IPS-NIHi11 (cell line): ENCODE measurements at regions not wholly inside any gene's neighbourhood (a gene's known extent, or its start where the extent isn't known, plus 50 kb on each side); places are given as distances from the start of the nearest gene placed in this dataset.
"Not testable (repeated sequence)": the region's sequence is repeated elsewhere in the genome, so short reads cannot be mapped to it uniquely, and the experiment has no call there.

Experiments
- DNase-seq: peaks from one replicate; pipeline ENCODE4 v3.0.0; 2012; ENCODE audit warnings: mixed read lengths, low spot score

DNA sequence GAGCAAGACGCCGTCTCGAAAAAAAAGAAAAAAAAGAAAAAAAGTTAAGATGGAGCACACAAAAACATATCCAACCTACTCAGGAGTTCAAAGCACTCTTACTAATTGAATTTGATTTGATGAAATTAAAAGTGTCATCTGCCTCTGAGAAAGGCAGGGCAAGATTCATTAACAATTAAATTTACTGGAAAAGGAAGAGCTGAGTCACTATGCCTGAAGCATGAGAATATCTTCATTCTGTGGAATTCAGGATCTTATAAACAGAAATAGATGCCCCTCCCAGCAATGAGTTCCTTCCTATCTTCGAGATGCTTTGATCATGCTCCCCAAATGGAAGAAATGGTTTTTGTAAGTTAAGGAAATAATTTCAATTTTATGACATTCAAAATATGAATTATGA lies 61.0 kb upstream of the ST3GAL6 start:
- DNase-seq = no peak

- DNase-seq = no peak
Measured at GRCh38 chr3:98705212-98705611, 57.9 kb upstream of the ST3GAL6 start.

DNA sequence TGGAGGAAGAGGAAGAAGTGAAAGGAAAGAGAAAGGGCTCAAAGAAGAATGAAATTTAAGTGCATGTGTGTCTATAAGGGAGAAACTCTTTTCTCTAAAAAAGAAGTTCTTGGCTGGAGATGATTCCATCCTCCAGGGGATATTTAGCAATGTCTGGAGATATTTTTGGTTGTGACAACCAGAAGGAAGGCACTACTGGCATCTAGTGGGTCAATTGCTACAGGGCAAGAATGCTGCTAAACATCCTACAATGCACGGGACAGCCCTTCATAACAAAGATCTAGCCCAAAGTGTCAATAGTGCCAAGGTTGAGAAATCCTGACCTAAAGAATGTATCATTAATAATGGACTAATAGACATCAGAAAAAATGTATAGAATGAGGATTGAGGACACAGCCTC lies 57.4 kb upstream of the ST3GAL6 start:
- DNase-seq = no peak

GRCh38 chr3:98708681-98709080 lies 54.5 kb upstream of the ST3GAL6 start:
- DNase-seq = not testable (repeated sequence)

GRCh38 chr3:98709441-98709840 lies 53.7 kb upstream of the ST3GAL6 start:
- no peak for DNase-seq

DNA sequence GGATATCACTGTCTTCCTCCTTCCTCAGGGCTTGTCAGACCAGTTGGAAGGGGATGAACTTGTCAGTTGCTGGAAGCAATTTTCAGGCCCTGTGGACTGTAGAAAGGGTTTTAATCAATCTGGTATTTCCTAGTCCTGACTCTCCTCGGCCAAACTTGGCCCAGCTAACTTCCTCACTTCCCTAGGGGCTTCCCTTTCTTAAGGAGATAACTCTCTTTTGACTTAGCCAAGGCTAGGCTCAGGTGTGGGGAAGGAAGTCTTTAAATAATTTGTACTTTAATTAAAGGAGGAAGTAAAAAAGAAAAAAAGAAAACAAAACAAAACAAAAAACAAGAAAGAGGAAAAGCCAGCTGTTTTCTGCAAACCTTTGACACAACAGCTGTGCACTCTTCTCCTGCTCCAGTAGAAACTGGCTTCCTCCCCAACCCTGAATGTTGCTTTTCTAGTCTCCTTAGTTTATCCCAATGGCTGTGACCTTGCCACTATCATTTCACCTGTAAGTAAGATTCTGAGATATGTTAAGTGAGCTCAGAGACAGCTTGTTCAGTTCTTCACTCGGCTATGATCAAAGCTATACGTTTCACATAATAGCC lies 53.0 kb upstream of the ST3GAL6 start:
- no peak for DNase-seq

DNA sequence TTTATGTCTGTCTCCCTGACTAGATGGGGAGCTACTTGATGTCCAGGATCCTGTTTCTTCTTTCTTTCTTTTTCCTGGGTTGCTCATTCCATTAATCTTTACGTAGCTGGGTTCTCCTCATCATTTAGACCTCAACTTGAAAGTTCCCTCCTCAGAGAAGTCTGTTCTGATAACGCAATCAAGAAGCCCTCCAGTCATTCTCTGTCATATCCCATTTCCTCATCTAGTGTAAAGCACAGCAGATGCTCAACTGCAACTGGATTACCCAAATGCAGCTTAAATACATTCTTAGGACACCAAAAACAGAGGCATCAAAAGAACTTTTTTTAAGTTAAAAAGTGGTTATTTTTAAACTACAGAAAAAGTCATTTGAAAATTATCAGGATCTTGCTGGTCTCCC lies 51.7 kb upstream of the ST3GAL6 start:
- no peak for DNase-seq

DNA sequence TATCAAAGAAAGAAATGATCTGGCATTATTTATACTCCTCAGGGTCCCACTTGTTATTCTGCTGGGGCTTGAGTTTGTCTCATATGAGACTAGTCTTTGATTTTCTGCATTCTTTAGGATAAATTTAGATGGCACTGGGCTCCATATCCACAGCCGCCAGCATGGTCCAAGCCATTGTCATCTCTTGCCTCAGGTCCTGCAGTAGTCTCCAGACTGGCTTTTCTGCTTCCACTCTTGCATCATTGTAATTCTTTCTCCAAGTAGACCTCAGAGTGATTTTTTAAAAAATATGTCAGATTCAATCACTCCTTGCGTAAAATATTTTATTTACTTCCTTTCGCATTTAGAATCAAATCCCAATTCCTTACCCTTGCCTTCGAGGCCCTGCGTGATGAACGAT lies 50.4 kb upstream of the ST3GAL6 start:
- no peak for DNase-seq

GRCh38 chr3:98713332-98713731 lies 49.8 kb upstream of the ST3GAL6 start:
- not testable (repeated sequence) for DNase-seq
